IMR-90 (cell line): ENCODE measurements at regions not wholly inside any gene's neighbourhood (a gene's known extent, or its start where the extent isn't known, plus 50 kb on each side); places are given as distances from the start of the nearest gene placed in this dataset.

Experiments
- ATAC-seq: fragments of 200-7000 bp; cut with Tn5 transposase; 2 replicates; pipeline ENCODE4 v1.9.1; 2020; ENCODE audit warnings: low read depth, mild to moderate bottlenecking, moderate library complexity
- BruUV-seq: library from RNA; stranded (reverse); fragments of 400-500 nt; replicated peaks from 2 replicates; lab custom pipeline; 2021; lab: Mats Ljungman, UMichigan
- CTCF ChIA-PET: fragments of 300-600 bp; formaldehyde crosslinking; extraction: SDS; loops from one replicate; lab custom pipeline; 2021; ENCODE audit warnings: antibody characterized with exemption; lab: Yijun Ruan, JAX
- POLR2A ChIA-PET: fragments of 300-600 bp; sonication (Branson Sonifier 250); formaldehyde crosslinking; loops from one replicate; lab custom pipeline; 2022; ENCODE audit warnings: antibody characterized with exemption; ENCODE audit not compliant: unreplicated experiment; lab: Charles Lee
- DNase-seq: peaks from one replicate; pipeline ENCODE4 v3.0.0; 2013
- H2AFZ ChIP-seq: replicated peaks from 2 replicates; pipeline ENCODE3; 2013; ENCODE audit warnings: low read length, mild to moderate bottlenecking; ENCODE audit not compliant: poor library complexity
- H2AK5ac ChIP-seq: 2 replicates; pipeline ENCODE4 v1.6.1; 2013; ENCODE audit warnings: low read depth, low read length, inconsistent platforms
- H2AK9ac ChIP-seq: replicated peaks from 2 replicates; pipeline ENCODE3; 2013; ENCODE audit warnings: mild to moderate bottlenecking, low read depth, low read length, moderate library complexity; ENCODE audit not compliant: poor library complexity
- H2BK120ac ChIP-seq: 2 replicates; pipeline ENCODE4 v1.6.1; 2013; ENCODE audit warnings: low read depth, low read length, inconsistent platforms
- H2BK15ac ChIP-seq: 3 replicates; pipeline ENCODE4 v1.6.1; 2013; ENCODE audit warnings: low read depth, low read length, inconsistent platforms
- H2BK20ac ChIP-seq: 2 replicates; pipeline ENCODE4 v1.6.1; 2013; ENCODE audit warnings: low read depth, mild to moderate bottlenecking, inconsistent platforms, low read length, moderate library complexity
- H2BK5ac ChIP-seq: 2 replicates; pipeline ENCODE4 v1.6.1; 2013; ENCODE audit warnings: mild to moderate bottlenecking, low read depth, low read length, inconsistent platforms; ENCODE audit not compliant: poor library complexity, severe bottlenecking
- H3K14ac ChIP-seq: replicated peaks from 2 replicates; pipeline ENCODE4 v1.6.1; 2013; ENCODE audit warnings: low read depth, low read length, inconsistent platforms
- H3K18ac ChIP-seq: 2 replicates; pipeline ENCODE4 v1.6.1; 2013; ENCODE audit warnings: low read depth, low read length, control low read depth
- H3K23ac ChIP-seq: 2 replicates; pipeline ENCODE4 v1.6.1; 2013; ENCODE audit warnings: low read depth, low read length, inconsistent platforms
- H3K27ac ChIP-seq: 2 replicates; pipeline ENCODE4 v1.5.1; 2013; ENCODE audit warnings: mild to moderate bottlenecking, control low read depth, low read length; ENCODE audit not compliant: insufficient read depth
- H3K27me3 ChIP-seq: 2 replicates; pipeline ENCODE4 v1.6.1; 2013; ENCODE audit warnings: low read length; ENCODE audit not compliant: control insufficient read depth, insufficient read depth
- H3K36me3 ChIP-seq: 2 replicates; pipeline ENCODE4 v1.6.1; 2013; ENCODE audit warnings: low read length, mixed read lengths; ENCODE audit not compliant: control insufficient read depth, insufficient read depth
- H3K4ac ChIP-seq: 2 replicates; pipeline ENCODE4 v1.6.1; 2013; ENCODE audit warnings: low read depth, low read length, inconsistent platforms
- H3K4me1 ChIP-seq: 2 replicates; pipeline ENCODE4 v1.6.1; 2013; ENCODE audit warnings: low read length, mixed read lengths; ENCODE audit not compliant: control insufficient read depth, insufficient read depth
- H3K4me2 ChIP-seq: 2 replicates; pipeline ENCODE4 v1.6.1; 2013; ENCODE audit warnings: low read depth, mild to moderate bottlenecking, control low read depth, low read length, moderate library complexity
- H3K4me3 ChIP-seq: 2 replicates; pipeline ENCODE4 v1.5.1; 2013; ENCODE audit warnings: low read depth, mild to moderate bottlenecking, control low read depth, low read length, moderate library complexity; ENCODE audit not compliant: insufficient read depth
- H3K56ac ChIP-seq: 2 replicates; pipeline ENCODE4 v1.6.1; 2013; ENCODE audit warnings: low read length, inconsistent platforms; ENCODE audit not compliant: insufficient read depth; ENCODE audit errors: extremely low read depth
- H3K79me1 ChIP-seq, 2 experiments: 2 replicates each; pipeline ENCODE4 v1.6.1; 2013; ENCODE audit warnings: low read length in 2 of 2, inconsistent platforms in 1 of 2, low read depth in 1 of 2
- H3K9ac ChIP-seq: 2 replicates; pipeline ENCODE4 v1.6.1; 2013; ENCODE audit warnings: low read depth, low read length, control low read depth
- H3K9me1 ChIP-seq: 2 replicates; pipeline ENCODE4 v1.6.1; 2013; ENCODE audit warnings: low read length, inconsistent platforms; ENCODE audit not compliant: insufficient read depth
- H3K9me3 ChIP-seq: 2 replicates; pipeline ENCODE4 v1.6.1; 2013; ENCODE audit warnings: low read length; ENCODE audit not compliant: control insufficient read depth, insufficient read depth
- H4K20me1 ChIP-seq: 2 replicates; pipeline ENCODE4 v1.6.1; 2013; ENCODE audit warnings: low read length, inconsistent platforms; ENCODE audit not compliant: insufficient read depth
- H4K5ac ChIP-seq: 2 replicates; pipeline ENCODE4 v1.6.1; 2013; ENCODE audit warnings: mild to moderate bottlenecking, low read depth, low read length, control low read depth
- H4K8ac ChIP-seq, 2 experiments: 2 replicates each; pipeline ENCODE4 v1.6.1; 2013; ENCODE audit warnings: low read depth in 2 of 2, low read length in 2 of 2, control low read depth in 1 of 2, inconsistent platforms in 1 of 2
- H4K91ac ChIP-seq: 2 replicates; pipeline ENCODE4 v1.6.1; 2013; ENCODE audit warnings: low read depth, low read length, inconsistent platforms; ENCODE audit not compliant: insufficient read depth
- CEBPB ChIP-seq: IDR thresholded peaks from 2 replicates; pipeline ENCODE4 v1.6.1; 2012; ENCODE audit warnings: low read depth, low read length, improper control_type of control experiment
- CHD1 ChIP-seq: IDR thresholded peaks from 2 replicates; pipeline ENCODE4 v1.6.1; 2012; ENCODE audit warnings: low read depth, low read length, improper control_type of control experiment
- CTCF ChIP-seq: conservative IDR thresholded peaks from 2 replicates; pipeline ENCODE4 v1.5.1; 2012; ENCODE audit warnings: mild to moderate bottlenecking, low read depth, low read length, improper control_type of control experiment
- FOS ChIP-seq: fragments of 150-350 bp; IDR thresholded peaks from 2 replicates; pipeline ENCODE4 v1.6.1; 2016; ENCODE audit warnings: low read depth, low read length
- MAFK ChIP-seq: IDR thresholded peaks from 2 replicates; pipeline ENCODE4 v1.6.1; 2012; ENCODE audit warnings: low read depth, low read length, improper control_type of control experiment
- MAZ ChIP-seq: IDR thresholded peaks from 2 replicates; pipeline ENCODE4 v1.6.1; 2012; ENCODE audit warnings: low read depth, mild to moderate bottlenecking, low read length, improper control_type of control experiment, moderate library complexity, borderline replicate concordance
- MXI1 ChIP-seq: IDR thresholded peaks from 2 replicates; pipeline ENCODE4 v1.6.1; 2012; ENCODE audit warnings: low read depth, mild to moderate bottlenecking, low read length, moderate library complexity, borderline replicate concordance
- NFE2L2 ChIP-seq: fragments of 150-350 bp; IDR thresholded peaks from 2 replicates; pipeline ENCODE4 v1.6.1; 2016; ENCODE audit warnings: low read depth, mild to moderate bottlenecking, low read length
- POLR2A ChIP-seq: IDR thresholded peaks from 2 replicates; pipeline ENCODE4 v1.6.1; 2012; ENCODE audit warnings: mild to moderate bottlenecking, low read depth, low read length
- RAD21 ChIP-seq: IDR thresholded peaks from 2 replicates; pipeline ENCODE4 v1.6.1; 2012; ENCODE audit warnings: low read length, improper control_type of control experiment
- RCOR1 ChIP-seq: IDR thresholded peaks from 2 replicates; pipeline ENCODE4 v1.6.1; 2012; ENCODE audit warnings: mild to moderate bottlenecking, low read length, improper control_type of control experiment; ENCODE audit not compliant: insufficient replicate concordance
- RFX5 ChIP-seq: IDR thresholded peaks from 2 replicates; pipeline ENCODE4 v1.8.0; 2012; ENCODE audit warnings: low read depth, mild to moderate bottlenecking, low read length, moderate library complexity
- SMC3 ChIP-seq: fragments of 150-350 bp; IDR thresholded peaks from 2 replicates; pipeline ENCODE4 v1.6.1; 2016; ENCODE audit warnings: low read depth, mild to moderate bottlenecking, antibody characterized with exemption, low read length, moderate library complexity
- WGBS, 2 experiments: methylation state at CpG; one replicate each; pipeline versions ENCODE4 v1.1.5 to v1.1.7; 2013; ENCODE audit warnings: missing lambda C conversion rate in 2 of 2; ENCODE audit not compliant: insufficient read length in 1 of 2; ENCODE audit errors: extremely low coverage in 2 of 2; 5-methylcytosine and 5-hydroxymethylcytosine counted together
- dilution Hi-C: fragments of 300-500 bp; cut with HindIII; formaldehyde crosslinking; loops from one replicate; pipeline ENCODE4 v1.14.3; 2018; ENCODE audit warnings: low sequenced_read_pairs; ENCODE audit not compliant: unreplicated experiment
- in situ Hi-C: fragments of 300-500 bp; cut with MboI; formaldehyde crosslinking; loops from 3 replicates; pipeline ENCODE4 v1.14.3; 2019; ENCODE audit warnings: low sequenced_read_pairs, inconsistent platforms, mixed read lengths
- intact Hi-C: fragments of 100-400 bp; cut with micrococcal nuclease; formaldehyde crosslinking; loops from 2 replicates; pipeline ENCODE4 v1.10.0; 2022
- TF ChIP-seq, protein P1 (sequence below): fragments of 150-350 bp; IDR thresholded peaks from 2 replicates; pipeline ENCODE4 v1.6.1; 2016; ENCODE audit warnings: low read depth, mild to moderate bottlenecking, low read length, moderate library complexity, borderline replicate concordance
- TF ChIP-seq, protein P2 (sequence below): fragments of 150-350 bp; IDR thresholded peaks from 2 replicates; pipeline ENCODE4 v1.6.1; 2017; ENCODE audit warnings: mild to moderate bottlenecking, antibody characterized with exemption, low read length, low read depth

DNA sequence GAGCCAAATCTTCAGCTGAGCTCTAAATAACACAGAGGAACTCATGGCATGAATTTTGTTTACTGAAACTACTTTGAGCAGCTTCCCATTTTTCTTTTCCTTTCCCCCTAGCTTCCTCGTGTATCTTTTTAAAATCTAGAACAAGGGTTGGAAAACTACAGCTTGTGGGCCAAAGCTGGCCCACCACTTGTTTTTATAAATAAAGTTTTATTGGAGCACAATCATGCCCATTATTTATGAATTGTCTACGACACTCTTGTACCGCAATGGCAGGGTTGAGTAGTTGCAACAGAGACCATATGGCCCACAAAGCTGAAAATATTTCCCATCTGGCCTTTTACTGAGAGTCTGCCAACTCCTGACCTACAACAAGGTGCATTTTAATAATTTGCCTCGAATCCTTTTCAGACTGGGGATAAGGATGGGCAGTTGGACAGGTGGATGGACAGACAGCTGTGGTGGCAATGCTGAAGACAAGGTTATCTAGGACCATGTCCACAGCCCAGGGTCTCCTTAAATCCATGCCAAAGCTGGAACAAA, 87.7 kb downstream of the RMI2 start:
- in situ Hi-C loops = no loop called here
- Histone ChIP-seq H3K27me3 (peaks cover 28% of the 10 kb centered on the region), H4K91ac (no peak overlapping the region), H3K4ac (no peak overlapping the region), H3K36me3 (no peaks in the 10 kb centered on the region), H2AFZ (no peak overlapping the region), H2AK5ac (no peak overlapping the region), H3K14ac (no peak overlapping the region), H3K4me1 (no peaks in the 10 kb centered on the region), H4K8ac (no peak overlapping the region), H4K20me1 (no peaks in the 10 kb centered on the region), H2AK9ac (no peak overlapping the region), H2BK20ac (no peak overlapping the region), H3K4me2 (no peak overlapping the region), H3K4me3 (no peak overlapping the region), H3K23ac (no peak overlapping the region), H3K18ac (no peak overlapping the region), H3K9ac (no peak overlapping the region), H2BK15ac (no peak overlapping the region), H3K27ac (no peak overlapping the region), H3K56ac (no peak overlapping the region), H3K9me1 (no peaks in the 10 kb centered on the region), H2BK120ac (no peak overlapping the region), H3K9me3 (peaks cover 10% of the 10 kb centered on the region), H4K5ac (no peak overlapping the region), H2BK5ac (no peak overlapping the region), H3K79me1 (no peaks in the 10 kb centered on the region)
- no peak for DNase-seq
- ChIA-PET POLR2A (interaction anchor here (0.6 kb wide), 1 partner anchor 10 kb away, joined by 3 read pairs; no protein-coding TSS in a partner anchor), CTCF (no interaction called here)
- WGBS, 2 experiments = no CpG with 5 or more reads among the region's 4 CpGs
- dilution Hi-C loops = no loop called here
- no TSS peak for BruUV-seq
- intact Hi-C loops = no loop called here
- TF ChIP-seq NFE2L2 (no peak), MAZ (no peak), CEBPB (no peak), POLR2A (no peak), MXI1 (no peak), RAD21 (no peak), CHD1 (no peak), CTCF (no peak), RFX5 (no peak), SMC3 (no peak), MAFK (no peak), FOS (no peak), RCOR1 (no peak)
- TF ChIP-seq, protein P1, sequence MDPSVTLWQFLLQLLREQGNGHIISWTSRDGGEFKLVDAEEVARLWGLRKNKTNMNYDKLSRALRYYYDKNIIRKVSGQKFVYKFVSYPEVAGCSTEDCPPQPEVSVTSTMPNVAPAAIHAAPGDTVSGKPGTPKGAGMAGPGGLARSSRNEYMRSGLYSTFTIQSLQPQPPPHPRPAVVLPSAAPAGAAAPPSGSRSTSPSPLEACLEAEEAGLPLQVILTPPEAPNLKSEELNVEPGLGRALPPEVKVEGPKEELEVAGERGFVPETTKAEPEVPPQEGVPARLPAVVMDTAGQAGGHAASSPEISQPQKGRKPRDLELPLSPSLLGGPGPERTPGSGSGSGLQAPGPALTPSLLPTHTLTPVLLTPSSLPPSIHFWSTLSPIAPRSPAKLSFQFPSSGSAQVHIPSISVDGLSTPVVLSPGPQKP = no peak
- TF ChIP-seq, protein P2, sequence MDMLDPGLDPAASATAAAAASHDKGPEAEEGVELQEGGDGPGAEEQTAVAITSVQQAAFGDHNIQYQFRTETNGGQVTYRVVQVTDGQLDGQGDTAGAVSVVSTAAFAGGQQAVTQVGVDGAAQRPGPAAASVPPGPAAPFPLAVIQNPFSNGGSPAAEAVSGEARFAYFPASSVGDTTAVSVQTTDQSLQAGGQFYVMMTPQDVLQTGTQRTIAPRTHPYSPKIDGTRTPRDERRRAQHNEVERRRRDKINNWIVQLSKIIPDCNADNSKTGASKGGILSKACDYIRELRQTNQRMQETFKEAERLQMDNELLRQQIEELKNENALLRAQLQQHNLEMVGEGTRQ = no peak
- ATAC-seq = no peak
